H1 (cell line): ENCODE measurements at regions not wholly inside any gene's neighbourhood (a gene's known extent, or its start where the extent isn't known, plus 50 kb on each side); places are given as distances from the start of the nearest gene placed in this dataset.

Experiments
- CTCF ChIA-PET: fragments of 300-600 bp; sonication (Branson Sonifier 250); formaldehyde crosslinking; loops from one replicate; lab custom pipeline; 2021; ENCODE audit not compliant: partially characterized antibody; lab: Charles Lee
- POLR2A ChIA-PET: fragments of 300-600 bp; sonication (Branson Sonifier 250); formaldehyde crosslinking; loops from one replicate; lab custom pipeline; 2021; ENCODE audit warnings: inconsistent platforms; ENCODE audit not compliant: partially characterized antibody; lab: Charles Lee
- DNase-seq, 2 experiments: peaks; one replicate each; pipeline versions ENCODE4 v3.0.0 to v3.0.0-alpha.2; 2010 to 2022; ENCODE audit warnings: low spot score in 2 of 2, low read depth in 1 of 2, mixed read lengths in 1 of 2
- FAIRE-seq: peaks from 2 replicates; lab custom pipeline; 2011; peaks lifted over from hg19 to GRCh38; lab: Jason Lieb, UNC
- H2AFZ ChIP-seq: 2 replicates; pipeline ENCODE4 v1.8.1; 2012; ENCODE audit warnings: low read length, inconsistent platforms
- H2AK5ac ChIP-seq: 2 replicates; pipeline ENCODE4 v1.6.1; 2013; ENCODE audit warnings: low read depth, low read length
- H2BK120ac ChIP-seq: replicated peaks from 2 replicates; pipeline ENCODE3; 2013; ENCODE audit warnings: low read depth, low read length, inconsistent platforms
- H2BK12ac ChIP-seq: 2 replicates; pipeline ENCODE4 v1.6.1; 2013; ENCODE audit warnings: low read depth, low read length
- H2BK15ac ChIP-seq: 2 replicates; pipeline ENCODE4 v1.6.1; 2013; ENCODE audit warnings: low read length
- H2BK20ac ChIP-seq: 2 replicates; pipeline ENCODE4 v1.6.1; 2013; ENCODE audit warnings: low read length
- H2BK5ac ChIP-seq: 2 replicates; pipeline ENCODE4 v1.6.1; 2013; ENCODE audit warnings: low read depth, low read length
- H3K14ac ChIP-seq: 2 replicates; pipeline ENCODE4 v1.6.1; 2013; ENCODE audit warnings: inconsistent platforms; ENCODE audit not compliant: insufficient read length
- H3K18ac ChIP-seq: 2 replicates; pipeline ENCODE4 v1.6.1; 2013; ENCODE audit warnings: low read length; ENCODE audit errors: extremely low read depth
- H3K23ac ChIP-seq: 2 replicates; pipeline ENCODE4 v1.6.1; 2013; ENCODE audit warnings: inconsistent platforms; ENCODE audit not compliant: insufficient read length
- H3K23me2 ChIP-seq: 2 replicates; pipeline ENCODE4 v1.6.1; 2013; ENCODE audit warnings: low read depth, low read length
- H3K27ac ChIP-seq: 2 replicates; pipeline ENCODE4 v1.6.1; 2011; ENCODE audit warnings: low read depth, low read length, inconsistent platforms
- H3K27me3 ChIP-seq, 4 experiments: replicated peaks in 1 of 4; 1 replicate in 1 of 4; 2 replicates in 3 of 4; pipeline versions ENCODE4 v1.6.1 to v1.8.1; 2011 to 2013; ENCODE audit warnings: low read length in 3 of 4, mild to moderate bottlenecking in 3 of 4, inconsistent platforms in 2 of 4, mixed read lengths in 2 of 4, moderate library complexity in 1 of 4; ENCODE audit not compliant: control insufficient read depth in 3 of 4, insufficient read depth in 3 of 4; ENCODE audit errors: extremely low read depth in 1 of 4
- H3K36me3 ChIP-seq, 4 experiments: 2 replicates each; pipeline versions ENCODE4 v1.6.1 to v1.8.1; 2011 to 2013; ENCODE audit warnings: mild to moderate bottlenecking in 4 of 4, low read length in 3 of 4, moderate library complexity in 2 of 4, control low read depth in 1 of 4, inconsistent platforms in 1 of 4; ENCODE audit not compliant: insufficient read depth in 4 of 4, control insufficient read depth in 2 of 4
- H3K4ac ChIP-seq: replicated peaks from 2 replicates; pipeline ENCODE3; 2013; ENCODE audit warnings: low read length, low read depth, mixed read lengths, inconsistent platforms; ENCODE audit not compliant: insufficient read length
- H3K4me1 ChIP-seq, 4 experiments: replicated peaks in 1 of 4; 1 replicate in 1 of 4; 2 replicates in 3 of 4; pipeline versions ENCODE4 v1.6.1 to v1.8.1; 2011 to 2013; ENCODE audit warnings: low read length in 3 of 4, inconsistent platforms in 2 of 4, mixed read lengths in 1 of 4; ENCODE audit not compliant: insufficient read depth in 4 of 4, control insufficient read depth in 3 of 4
- H3K4me2 ChIP-seq, 2 experiments: 2 replicates each; pipeline versions ENCODE4 v1.6.1 to v1.8.1; 2011 to 2013; ENCODE audit warnings: low read depth in 2 of 2, low read length in 2 of 2, control low read depth in 1 of 2, inconsistent platforms in 1 of 2, mild to moderate bottlenecking in 1 of 2; ENCODE audit not compliant: insufficient read depth in 1 of 2
- H3K4me3 ChIP-seq, 4 experiments: fragments of 200-600, 300-600 bp in 1 of 4; sonication (generic), shearing (Covaris generic), sonication (Bioruptor Twin) in 1 of 4; 2 replicates each; pipeline versions ENCODE4 v1.5.1 to v1.8.1; 2011 to 2016; ENCODE audit warnings: low read length in 4 of 4, low read depth in 3 of 4, control low read depth in 2 of 4, inconsistent platforms in 2 of 4, mild to moderate bottlenecking in 2 of 4, mixed read lengths in 1 of 4, moderate library complexity in 1 of 4; ENCODE audit not compliant: insufficient read depth in 2 of 4; ENCODE audit errors: extremely low read depth in 1 of 4
- H3K56ac ChIP-seq: replicated peaks from 2 replicates; pipeline ENCODE3; 2013; ENCODE audit warnings: low read depth, mild to moderate bottlenecking, mixed read lengths, low read length, inconsistent platforms; ENCODE audit not compliant: insufficient read length
- H3K79me1 ChIP-seq: 2 replicates; pipeline ENCODE4 v1.6.1; 2013; ENCODE audit warnings: low read depth, low read length, control low read depth
- H3K79me2 ChIP-seq, 2 experiments: 2 replicates each; pipeline versions ENCODE4 v1.6.1 to v1.8.1; 2012 to 2013; ENCODE audit warnings: low read length in 2 of 2, mild to moderate bottlenecking in 2 of 2, inconsistent platforms in 1 of 2; ENCODE audit not compliant: insufficient read depth in 2 of 2, control insufficient read depth in 1 of 2
- H3K9ac ChIP-seq, 4 experiments: replicated peaks in 1 of 4; 1 replicate in 1 of 4; 2 replicates in 3 of 4; pipeline versions ENCODE4 v1.6.1 to v1.8.1; 2011 to 2013; ENCODE audit warnings: low read depth in 3 of 4, low read length in 3 of 4, control low read depth in 2 of 4, mild to moderate bottlenecking in 2 of 4, moderate library complexity in 2 of 4, inconsistent platforms in 1 of 4; ENCODE audit errors: extremely low read depth in 1 of 4
- H3K9me3 ChIP-seq, 2 experiments: 2 replicates each; pipeline versions ENCODE4 v1.6.1 to v1.8.1; 2012 to 2013; ENCODE audit warnings: mild to moderate bottlenecking in 2 of 2, moderate library complexity in 2 of 2, control low read depth in 1 of 2, inconsistent platforms in 1 of 2, low read depth in 1 of 2, low read length in 1 of 2, mixed read lengths in 1 of 2; ENCODE audit not compliant: insufficient read depth in 2 of 2
- H4K20me1 ChIP-seq, 2 experiments: replicated peaks in 1 of 2; 2 replicates each; pipeline versions ENCODE3 to v1.8.1; 2011 to 2013; ENCODE audit warnings: inconsistent platforms in 2 of 2, low read length in 2 of 2, mild to moderate bottlenecking in 1 of 2; ENCODE audit not compliant: insufficient read depth in 2 of 2, control insufficient read depth in 1 of 2
- H4K5ac ChIP-seq: 2 replicates; pipeline ENCODE4 v1.6.1; 2013; ENCODE audit warnings: low read length, low read depth, mixed read lengths, inconsistent platforms; ENCODE audit not compliant: insufficient read length
- H4K8ac ChIP-seq: 2 replicates; pipeline ENCODE4 v1.8.0; 2013; ENCODE audit warnings: mild to moderate bottlenecking, moderate library complexity, low read length, inconsistent platforms; ENCODE audit not compliant: insufficient read depth; ENCODE audit errors: extremely low read depth
- H4K91ac ChIP-seq: replicated peaks from 2 replicates; pipeline ENCODE3; 2013; ENCODE audit warnings: low read length, mixed read lengths, inconsistent platforms; ENCODE audit not compliant: insufficient read length
- BRCA1 ChIP-seq: IDR thresholded peaks from 2 replicates; pipeline ENCODE4 v1.6.1; 2012; ENCODE audit warnings: low read depth, low read length, improper control_type of control experiment
- RBBP5 ChIP-seq: IDR thresholded peaks from 2 replicates; pipeline ENCODE4 v1.7.1; 2012; ENCODE audit warnings: low read depth, mild to moderate bottlenecking, inconsistent platforms, low read length, moderate library complexity, borderline replicate concordance
- RFX5 ChIP-seq: IDR thresholded peaks from 2 replicates; pipeline ENCODE4 v1.6.1; 2011; ENCODE audit warnings: low read depth, low read length, improper control_type of control experiment, borderline replicate concordance
- SIRT6 ChIP-seq: IDR thresholded peaks from one replicate; pipeline ENCODE4 v1.7.1; 2012; ENCODE audit warnings: low read length, inconsistent platforms
- SP2 ChIP-seq: IDR thresholded peaks from 2 replicates; pipeline ENCODE4 v1.6.1; 2012; ENCODE audit warnings: mild to moderate bottlenecking, low read length, inconsistent platforms
- SUZ12 ChIP-seq: fragments of 200-600 bp; sonication (generic); IDR thresholded peaks from 2 replicates; pipeline ENCODE4 v1.6.1; 2012; ENCODE audit warnings: mild to moderate bottlenecking, inconsistent platforms, low read length, moderate library complexity, mixed read lengths
- YY1 ChIP-seq: IDR thresholded peaks from 2 replicates; pipeline ENCODE4 v1.6.1; 2011; ENCODE audit warnings: low read depth, mild to moderate bottlenecking, low read length
- WGBS, 2 experiments: shearing (Covaris generic) in 1 of 2; methylation state at CpG; one replicate each; pipeline versions ENCODE4 v1.1.6 to v1.1.7; 2013 to 2015; ENCODE audit warnings: low lambda C conversion rate in 2 of 2, mixed read lengths in 2 of 2, inconsistent platforms in 1 of 2, low coverage in 1 of 2, missing lambda C conversion rate in 1 of 2; ENCODE audit not compliant: insufficient replicate concordance in 2 of 2, insufficient coverage in 1 of 2, insufficient read length in 1 of 2; ENCODE audit errors: extremely low coverage in 1 of 2, missing lambda C conversion rate in 1 of 2; 5-methylcytosine and 5-hydroxymethylcytosine counted together

DNA sequence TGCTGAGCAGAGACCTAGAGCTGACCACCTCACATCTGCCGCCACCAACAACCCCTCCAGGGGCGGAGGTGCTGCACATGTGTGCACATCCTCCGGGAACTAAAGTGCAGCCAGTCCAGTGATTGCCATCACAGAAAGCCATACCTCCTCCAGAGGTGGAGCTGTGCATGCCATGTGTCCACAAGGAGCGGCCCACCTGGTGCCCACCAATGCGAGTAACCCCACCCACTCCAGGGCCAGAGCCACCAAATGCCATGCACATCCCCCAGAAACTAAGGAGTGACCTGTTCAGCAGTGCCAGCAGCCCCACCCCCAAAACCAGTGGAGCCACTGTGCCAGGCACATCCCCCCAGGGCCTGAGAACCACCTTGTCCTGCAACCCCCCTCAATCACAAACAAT, 557.9 kb downstream of the UQCRFS1 start:
- H3K27ac ChIP-seq, result no peak overlapping the region
- H3K18ac ChIP-seq, result no peak overlapping the region
- H2BK120ac ChIP-seq, result no peak overlapping the region
- no peak overlapping the region for H3K14ac ChIP-seq
- peaks cover 2% of the 10 kb centered on the region; the same call in 1 of the 2 replicates for H3K79me1 ChIP-seq
- no peak overlapping the region for H3K23ac ChIP-seq
- TF ChIP-seq SP2, result no peak
- no peak for TF ChIP-seq SUZ12
- TF ChIP-seq RBBP5, result no peak
- TF ChIP-seq RFX5, result no peak
- no peak for TF ChIP-seq YY1
- no peak for TF ChIP-seq SIRT6
- TF ChIP-seq BRCA1, result no peak
- no peak overlapping the region for H2AFZ ChIP-seq
- no peak overlapping the region for H3K4me2 ChIP-seq
- no peak overlapping the region for H2BK20ac ChIP-seq
- no peaks in the 10 kb centered on the region for H3K23me2 ChIP-seq
- no peak overlapping the region for H3K9ac ChIP-seq
- H3K56ac ChIP-seq, result no peak overlapping the region
- ChIA-PET CTCF (interaction anchor here (4.5 kb wide), 1 partner anchor 12 kb away, joined by 16 read pairs; no protein-coding TSS in a partner anchor), POLR2A (interaction anchor here (0.5 kb wide), 1 partner anchor 10 kb away, joined by 3 read pairs; no protein-coding TSS in a partner anchor)
- H2BK15ac ChIP-seq, result no peak overlapping the region
- FAIRE-seq (no peak), DNase-seq (no peak)
- no peak overlapping the region for H4K5ac ChIP-seq
- no peaks in the 10 kb centered on the region; a peak in 1 of 8 replicates for H3K36me3 ChIP-seq
- no peak overlapping the region for H2AK5ac ChIP-seq
- 91% methylated on average over 5 of the region's 5 CpGs; no CpG with 5 or more reads in 1 of the 2 experiments for WGBS, 2 experiments
- H4K8ac ChIP-seq, result no peak overlapping the region
- H2BK5ac ChIP-seq, result 0 out of 2 replicates have a peak overlapping the region, but pooled peaks have one; percentile 39
- H2BK12ac ChIP-seq, result no peak overlapping the region
- peaks cover 0 to 5% (median 3%) of the 10 kb centered on the region in 4 experiments; a peak in 3 of 7 replicates for H3K4me1 ChIP-seq
- no peak overlapping the region for H3K4me3 ChIP-seq
- no peak overlapping the region for H4K91ac ChIP-seq
- H3K4ac ChIP-seq, result no peak overlapping the region
- H4K20me1 ChIP-seq, result peaks cover 0 to 1% of the 10 kb centered on the region in 2 experiments
- H3K27me3 ChIP-seq, result no peaks in the 10 kb centered on the region
- H3K9me3 ChIP-seq, result no peaks in the 10 kb centered on the region
- H3K79me2 ChIP-seq, result no peaks in the 10 kb centered on the region
